ENCODE measurements at regions not wholly inside any gene's neighbourhood (a gene's known extent, or its start where the extent isn't known, plus 50 kb on each side); places are given as distances from the start of the nearest gene placed in this dataset.

DNA sequence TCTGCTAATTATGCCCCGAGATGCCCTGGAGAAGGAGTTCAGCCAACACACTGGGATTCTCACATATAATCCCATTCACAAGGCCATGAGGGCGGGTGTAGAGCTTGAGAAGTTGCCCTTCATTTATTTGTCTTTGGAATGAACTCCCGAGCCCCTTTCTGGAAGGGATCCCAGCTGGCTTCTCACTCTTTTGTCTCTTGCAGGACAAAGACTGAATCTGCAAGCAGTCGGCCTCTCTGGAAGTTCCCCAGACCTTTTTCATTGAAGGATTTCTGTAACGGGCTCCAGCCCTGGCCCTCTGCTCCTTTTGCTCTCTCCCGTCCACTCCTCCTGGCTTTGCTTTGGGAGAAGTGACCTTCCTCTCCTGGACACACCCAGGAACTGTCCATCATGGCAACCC is 163.3 kb upstream of the SFSWAP start:
- TF ChIP-seq RFX1 (IDR thresholded peaks at IDR 0.05), result no peak
- no peak for TF ChIP-seq NFXL1 (CRISPR knock-in tag; IDR thresholded peaks at IDR 0.05)
- no peak for TF ChIP-seq ZNF24 (IDR thresholded peaks at IDR 0.05)
- no peak for TF ChIP-seq POLR2A (conservative IDR thresholded peaks at IDR 0.05)
- TF ChIP-seq EP300 (IDR thresholded peaks at IDR 0.05; ENCODE audit: low read length), result no peak
- no peak for TF ChIP-seq NFIC (IDR thresholded peaks at IDR 0.05)
